NCI-H69 (cell line): ENCODE measurements at regions not wholly inside any gene's neighbourhood (a gene's known extent, or its start where the extent isn't known, plus 50 kb on each side); places are given as distances from the start of the nearest gene placed in this dataset.
"Not testable (repeated sequence)": the region's sequence is repeated elsewhere in the genome, so short reads cannot be mapped to it uniquely, and the experiment has no call there.

Experiments
- DNase-seq: peaks from one replicate; lab custom pipeline; 2025; lab: John Stamatoyannopoulos, UW

DNA sequence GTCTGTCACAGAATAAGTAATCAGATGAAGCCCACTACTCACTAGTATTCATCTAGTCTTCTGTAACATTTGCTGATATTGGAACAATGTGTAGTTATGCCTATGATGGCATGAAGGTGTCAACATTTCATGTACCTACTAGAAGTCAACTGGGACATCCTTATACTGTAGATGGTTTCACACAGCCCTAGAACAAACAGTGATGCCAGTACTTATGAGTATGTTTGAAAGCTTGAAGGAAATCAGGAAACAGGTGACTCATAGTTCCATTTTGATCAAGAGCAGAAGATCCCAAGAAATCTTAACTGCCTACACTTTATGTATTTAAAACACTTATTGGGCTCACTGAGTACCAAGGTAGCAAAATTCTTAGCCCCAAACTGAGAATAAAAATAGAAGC, 1519.6 kb downstream of the REEP3 start:
- no peak for DNase-seq

DNA sequence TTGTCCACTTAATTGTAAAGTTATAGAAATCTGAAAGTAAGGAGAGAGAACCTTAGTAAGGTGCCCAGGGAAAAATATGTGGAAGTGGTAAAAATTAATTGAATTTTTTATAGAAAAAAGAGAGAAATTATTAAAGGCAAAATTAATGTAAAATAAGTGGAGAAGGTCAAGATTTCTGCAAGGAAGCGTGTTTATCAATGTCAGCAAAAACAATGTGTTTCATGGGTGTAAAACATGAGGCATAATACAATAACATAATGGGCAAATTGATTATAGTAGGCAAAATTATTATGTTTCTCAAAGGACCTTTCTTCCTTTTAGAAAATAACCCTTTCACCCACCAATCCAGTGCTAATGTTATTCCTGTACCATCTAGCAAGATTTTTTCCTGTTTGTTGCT, 1520.1 kb downstream of the REEP3 start:
- DNase-seq: no peak

GRCh38 chr10:65042496-65042895, 1521.3 kb downstream of the REEP3 start:
- DNase-seq: no peak

- no peak for DNase-seq
These were observed 1525.6 kb downstream of the REEP3 start for GRCh38 chr10:65046831-65047230.

- not testable (repeated sequence) for DNase-seq
These were observed 1530.9 kb downstream of the REEP3 start for GRCh38 chr10:65052111-65052510.

DNA sequence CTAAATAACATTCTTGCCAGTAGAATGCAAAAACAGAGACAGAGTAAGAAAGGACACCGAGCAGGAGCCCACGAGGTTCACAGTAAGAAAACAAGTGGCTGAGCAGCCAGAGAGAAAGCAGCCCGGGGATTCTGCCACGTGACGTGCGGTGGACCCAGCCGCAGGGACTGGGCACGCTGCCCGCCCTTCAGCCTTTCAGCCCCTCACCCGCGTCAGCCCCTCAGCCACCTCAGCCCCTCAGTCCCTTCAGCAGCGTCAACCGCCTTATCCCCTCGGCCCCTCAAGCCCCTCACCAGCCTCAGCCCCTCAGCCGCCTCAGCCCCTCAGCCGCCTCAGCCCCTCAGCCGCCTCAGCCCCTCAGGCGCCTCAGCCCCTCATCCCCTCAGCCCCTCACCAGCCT, 1532.2 kb downstream of the REEP3 start:
- DNase-seq: not testable (repeated sequence)

GRCh38 chr10:65053831-65054351, 1532.7 kb downstream of the REEP3 start:
- DNase-seq: not testable (repeated sequence)

DNA sequence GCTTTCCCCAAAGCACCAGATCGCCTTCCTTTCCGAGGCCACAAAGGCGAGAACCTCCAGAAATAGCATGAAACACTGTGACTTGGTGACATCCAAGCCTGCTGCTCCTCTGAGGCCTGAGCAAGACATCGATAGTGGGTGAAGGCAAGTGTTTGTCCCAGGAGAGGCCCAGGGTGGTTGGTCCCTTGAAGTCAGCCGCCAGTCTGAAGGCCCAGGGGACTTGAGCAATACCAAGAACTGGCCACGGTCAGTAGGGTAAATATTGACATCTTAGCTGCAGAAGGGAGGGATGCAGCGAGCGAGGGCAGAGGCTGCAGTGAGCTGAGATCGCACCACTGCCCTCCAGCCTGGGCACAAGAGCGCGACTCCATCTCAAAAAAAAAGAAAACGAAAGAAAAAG, 1533.5 kb downstream of the REEP3 start:
- not testable (repeated sequence) for DNase-seq

GRCh38 chr10:65065278-65065677, 1544.1 kb downstream of the REEP3 start:
- no peak for DNase-seq

- DNase-seq: no peak
These were observed 1562.0 kb downstream of the REEP3 start for GRCh38 chr10:65083222-65083621.

DNA sequence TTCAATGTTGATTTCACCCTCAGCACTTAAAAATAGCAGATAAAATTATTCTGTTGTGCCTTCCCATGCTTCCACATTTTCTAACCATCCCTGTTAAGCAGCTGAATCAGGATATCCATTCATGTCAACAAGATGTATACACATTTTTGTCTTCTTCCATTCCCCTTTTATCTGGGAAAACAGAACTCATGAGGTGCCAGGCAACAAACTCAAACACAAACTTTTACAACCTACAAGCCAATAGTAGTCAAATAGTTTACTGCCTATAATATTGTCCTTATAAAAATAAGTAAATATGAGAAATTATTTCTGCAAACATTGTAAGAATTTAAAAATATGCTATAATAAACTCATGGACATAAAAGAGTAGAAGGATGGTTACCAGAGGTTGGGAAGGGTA, 1569.8 kb downstream of the REEP3 start:
- DNase-seq: no peak

DNA sequence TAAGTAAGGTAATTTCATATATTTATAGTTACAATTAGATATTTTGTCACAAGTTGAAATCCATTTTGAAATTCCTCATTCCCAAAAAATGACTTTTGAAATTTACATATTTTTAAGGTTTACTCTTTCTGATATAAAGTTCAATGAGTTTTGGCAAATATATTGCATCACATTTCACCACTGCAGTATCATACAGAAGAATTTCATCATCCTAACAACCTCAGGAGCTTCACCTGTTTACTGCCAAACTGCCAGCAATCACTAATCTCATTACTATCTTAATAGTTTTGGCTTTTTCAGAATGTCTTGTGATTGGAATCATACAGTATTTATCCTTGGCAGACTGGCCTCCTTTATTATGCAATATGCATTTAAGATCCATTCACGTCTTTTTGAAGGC, 1578.9 kb downstream of the REEP3 start:
- DNase-seq: no peak

GRCh38 chr10:65100881-65101280, 1579.7 kb downstream of the REEP3 start:
- not testable (repeated sequence) for DNase-seq

DNA sequence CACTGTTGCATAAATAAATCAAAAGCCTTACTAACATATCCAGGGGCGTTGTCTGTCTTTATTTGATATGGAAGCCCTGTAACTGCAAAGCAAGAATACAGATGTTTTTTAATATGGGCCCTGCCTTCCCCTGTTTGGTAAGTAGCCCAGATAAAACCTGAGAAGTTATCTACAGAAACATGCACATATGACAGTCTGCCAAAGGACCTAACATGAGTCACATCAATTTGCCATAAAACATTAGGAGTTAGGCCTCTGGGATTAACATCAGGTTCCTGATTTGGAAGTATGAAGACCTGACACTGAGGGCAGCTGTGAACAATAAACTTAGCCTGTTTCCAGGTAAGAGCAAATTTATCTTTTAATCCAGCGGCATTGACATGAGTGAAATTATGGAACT, 1588.8 kb downstream of the REEP3 start:
- no peak for DNase-seq

- not testable (repeated sequence) for DNase-seq
These were observed 1589.9 kb downstream of the REEP3 start for GRCh38 chr10:65111059-65111458.

DNA sequence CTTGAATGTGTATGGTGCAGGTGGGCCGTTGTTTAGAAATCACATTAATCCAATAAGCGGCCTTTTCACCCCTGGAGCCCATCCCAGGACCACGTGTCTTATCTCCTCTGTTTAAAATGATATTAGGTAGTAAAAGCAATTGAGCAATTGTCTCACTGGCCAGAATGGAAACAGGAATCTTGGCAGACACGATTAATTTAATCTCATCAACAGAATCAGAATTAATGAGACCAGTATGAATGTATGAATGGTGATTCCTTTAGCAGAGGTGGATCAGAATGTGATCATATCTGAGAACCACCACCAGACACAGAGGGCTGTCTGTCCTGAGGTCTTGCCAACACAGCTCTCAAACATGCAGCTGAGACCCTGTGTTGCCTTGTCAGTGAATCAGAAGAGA, 1591.4 kb downstream of the REEP3 start:
- DNase-seq: no peak

GRCh38 chr10:65123120-65123519, 1601.9 kb downstream of the REEP3 start:
- no peak for DNase-seq

GRCh38 chr10:65125212-65125611, 1604.0 kb downstream of the REEP3 start:
- no peak for DNase-seq

- no peak for DNase-seq
These were observed 1605.1 kb downstream of the REEP3 start for GRCh38 chr10:65126288-65126687.

DNA sequence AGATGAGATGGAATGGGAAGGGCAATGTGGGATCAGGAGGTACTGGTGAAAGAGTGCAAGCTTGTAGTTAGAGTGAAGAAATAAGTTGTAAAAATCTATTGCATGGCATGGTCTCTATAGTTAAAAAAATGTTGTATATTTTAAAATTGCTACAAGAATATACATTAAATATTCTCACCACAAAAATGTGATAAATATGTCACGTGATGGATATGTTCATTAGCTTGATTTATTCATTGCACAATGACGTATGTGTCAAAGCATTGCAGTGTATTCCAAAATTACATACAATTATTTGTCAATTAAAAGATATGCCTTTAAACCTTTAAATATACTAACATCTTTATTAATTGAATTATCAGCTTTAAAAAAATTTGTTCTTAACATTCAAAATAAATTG, 1607.1 kb downstream of the REEP3 start:
- no peak for DNase-seq

GRCh38 chr10:65130162-65130758, 1609.1 kb downstream of the REEP3 start:
- DNase-seq: no peak

DNA sequence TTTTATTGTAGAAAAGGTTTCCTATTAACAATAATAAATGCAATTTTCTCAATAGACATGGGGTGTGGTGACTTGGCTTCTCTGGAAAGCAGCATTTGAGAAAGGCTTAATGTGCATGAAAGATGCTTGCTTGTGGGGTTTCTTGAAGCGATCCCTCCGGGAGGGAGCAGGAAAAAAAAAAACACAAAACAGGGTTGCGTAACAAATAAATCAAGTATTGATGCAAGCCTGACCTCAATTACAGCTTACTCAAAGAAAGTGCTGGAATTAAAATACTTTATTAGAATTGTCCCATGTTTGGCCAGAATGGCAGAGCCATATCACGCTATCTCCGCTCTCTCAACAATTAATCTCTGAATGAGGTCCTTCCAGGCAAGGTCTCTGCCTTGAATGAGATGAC, 1612.5 kb downstream of the REEP3 start:
- DNase-seq: no peak

DNA sequence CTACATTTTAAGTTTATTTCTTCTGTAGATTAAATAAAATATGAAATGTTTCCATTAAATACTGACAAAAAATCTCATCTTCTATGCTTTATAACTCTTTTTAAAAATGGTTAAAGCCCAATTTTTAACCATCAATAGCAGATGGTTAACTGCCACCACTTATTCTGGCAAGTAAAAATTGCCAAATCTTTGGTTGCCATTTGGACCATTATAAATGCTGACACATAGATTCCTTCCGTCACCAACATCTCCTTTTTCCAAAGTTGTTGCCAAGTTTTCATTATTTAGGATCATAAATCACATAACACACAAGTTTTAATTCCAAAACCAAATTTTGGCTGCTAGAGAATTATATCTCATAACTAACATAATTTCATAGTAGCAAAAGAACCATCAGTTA, 1614.3 kb downstream of the REEP3 start:
- no peak for DNase-seq
